HepG2 (cell line): ENCODE measurements at regions not wholly inside any gene's neighbourhood (a gene's known extent, or its start where the extent isn't known, plus 50 kb on each side); places are given as distances from the start of the nearest gene placed in this dataset.

ENCODE experiments used
- AHR ChIP-seq: IDR thresholded peaks from 2 replicates; pipeline ENCODE4 v1.6.1; 2018; ENCODE audit warnings: missing genetic modification reagents, missing compliant biosample characterization
- HMGA1 ChIP-seq: sonication (generic); formaldehyde crosslinking; conservative IDR thresholded peaks from 2 replicates; pipeline ENCODE4 v1.4.0; 2020; ENCODE audit warnings: missing genetic modification reagents
- ZNF75D ChIP-seq: sonication (generic); formaldehyde crosslinking; IDR thresholded peaks from 2 replicates; pipeline ENCODE4 v1.8.1; 2023; ENCODE audit warnings: missing genetic modification reagents, mild to moderate bottlenecking, borderline replicate concordance
- TF ChIP-seq, protein P1 (sequence below), 2 experiments: fragments of 450-650 bp in 1 of 2; sonication (generic) in 1 of 2; formaldehyde crosslinking in 1 of 2; IDR thresholded peaks; 2 replicates each; pipeline versions ENCODE4 v1.6.1 to v1.8.0; 2016 to 2022; ENCODE audit warnings: antibody characterized with exemption in 1 of 2, mild to moderate bottlenecking in 1 of 2, missing genetic modification reagents in 1 of 2
- TF ChIP-seq, protein P2 (sequence below): sonication (generic); formaldehyde crosslinking; IDR thresholded peaks from 2 replicates; pipeline ENCODE4 v1.4.0; 2020; ENCODE audit warnings: missing genetic modification reagents, borderline replicate concordance

DNA sequence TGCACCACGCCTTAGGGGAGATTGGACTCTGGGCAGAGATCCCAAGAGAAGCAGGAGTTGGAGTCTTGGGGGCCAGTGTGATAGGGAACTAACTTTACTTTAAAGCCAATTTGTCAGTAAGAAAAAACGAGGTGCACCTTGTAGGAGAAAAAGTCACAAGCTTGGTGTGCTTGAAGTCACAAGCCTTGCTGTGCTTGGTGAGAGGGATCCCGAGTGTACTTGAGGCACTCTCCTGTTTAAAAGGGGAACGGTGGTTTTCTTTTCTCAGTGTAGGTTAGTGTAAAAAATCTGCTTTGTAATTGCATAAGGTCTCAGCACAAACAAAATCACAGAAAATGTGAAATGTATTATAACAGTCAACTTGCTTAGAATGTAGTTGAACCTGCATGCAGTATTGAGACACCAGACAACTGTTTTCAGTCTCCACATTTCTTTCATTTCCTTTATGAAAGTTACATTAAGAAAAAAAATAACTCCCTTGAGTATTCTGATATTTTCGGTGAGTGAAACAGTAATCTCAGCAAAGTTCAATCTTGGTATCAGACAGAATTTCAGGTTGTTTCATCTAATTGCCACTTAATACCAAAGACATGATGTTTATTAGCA, 111.1 kb upstream of the DUSP22 start (continued):
- TF ChIP-seq, protein P1, sequence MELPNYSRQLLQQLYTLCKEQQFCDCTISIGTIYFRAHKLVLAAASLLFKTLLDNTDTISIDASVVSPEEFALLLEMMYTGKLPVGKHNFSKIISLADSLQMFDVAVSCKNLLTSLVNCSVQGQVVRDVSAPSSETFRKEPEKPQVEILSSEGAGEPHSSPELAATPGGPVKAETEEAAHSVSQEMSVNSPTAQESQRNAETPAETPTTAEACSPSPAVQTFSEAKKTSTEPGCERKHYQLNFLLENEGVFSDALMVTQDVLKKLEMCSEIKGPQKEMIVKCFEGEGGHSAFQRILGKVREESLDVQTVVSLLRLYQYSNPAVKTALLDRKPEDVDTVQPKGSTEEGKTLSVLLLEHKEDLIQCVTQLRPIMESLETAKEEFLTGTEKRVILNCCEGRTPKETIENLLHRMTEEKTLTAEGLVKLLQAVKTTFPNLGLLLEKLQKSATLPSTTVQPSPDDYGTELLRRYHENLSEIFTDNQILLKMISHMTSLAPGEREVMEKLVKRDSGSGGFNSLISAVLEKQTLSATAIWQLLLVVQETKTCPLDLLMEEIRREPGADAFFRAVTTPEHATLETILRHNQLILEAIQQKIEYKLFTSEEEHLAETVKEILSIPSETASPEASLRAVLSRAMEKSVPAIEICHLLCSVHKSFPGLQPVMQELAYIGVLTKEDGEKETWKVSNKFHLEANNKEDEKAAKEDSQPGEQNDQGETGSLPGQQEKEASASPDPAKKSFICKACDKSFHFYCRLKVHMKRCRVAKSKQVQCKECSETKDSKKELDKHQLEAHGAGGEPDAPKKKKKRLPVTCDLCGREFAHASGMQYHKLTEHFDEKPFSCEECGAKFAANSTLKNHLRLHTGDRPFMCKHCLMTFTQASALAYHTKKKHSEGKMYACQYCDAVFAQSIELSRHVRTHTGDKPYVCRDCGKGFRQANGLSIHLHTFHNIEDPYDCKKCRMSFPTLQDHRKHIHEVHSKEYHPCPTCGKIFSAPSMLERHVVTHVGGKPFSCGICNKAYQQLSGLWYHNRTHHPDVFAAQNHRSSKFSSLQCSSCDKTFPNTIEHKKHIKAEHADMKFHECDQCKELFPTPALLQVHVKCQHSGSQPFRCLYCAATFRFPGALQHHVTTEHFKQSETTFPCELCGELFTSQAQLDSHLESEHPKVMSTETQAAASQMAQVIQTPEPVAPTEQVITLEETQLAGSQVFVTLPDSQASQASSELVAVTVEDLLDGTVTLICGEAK (IDR thresholded peaks at IDR 0.05): no peak
- TF ChIP-seq, protein P1 (CRISPR knock-in tag; IDR thresholded peaks at IDR 0.05): no peak
- TF ChIP-seq, protein P2, sequence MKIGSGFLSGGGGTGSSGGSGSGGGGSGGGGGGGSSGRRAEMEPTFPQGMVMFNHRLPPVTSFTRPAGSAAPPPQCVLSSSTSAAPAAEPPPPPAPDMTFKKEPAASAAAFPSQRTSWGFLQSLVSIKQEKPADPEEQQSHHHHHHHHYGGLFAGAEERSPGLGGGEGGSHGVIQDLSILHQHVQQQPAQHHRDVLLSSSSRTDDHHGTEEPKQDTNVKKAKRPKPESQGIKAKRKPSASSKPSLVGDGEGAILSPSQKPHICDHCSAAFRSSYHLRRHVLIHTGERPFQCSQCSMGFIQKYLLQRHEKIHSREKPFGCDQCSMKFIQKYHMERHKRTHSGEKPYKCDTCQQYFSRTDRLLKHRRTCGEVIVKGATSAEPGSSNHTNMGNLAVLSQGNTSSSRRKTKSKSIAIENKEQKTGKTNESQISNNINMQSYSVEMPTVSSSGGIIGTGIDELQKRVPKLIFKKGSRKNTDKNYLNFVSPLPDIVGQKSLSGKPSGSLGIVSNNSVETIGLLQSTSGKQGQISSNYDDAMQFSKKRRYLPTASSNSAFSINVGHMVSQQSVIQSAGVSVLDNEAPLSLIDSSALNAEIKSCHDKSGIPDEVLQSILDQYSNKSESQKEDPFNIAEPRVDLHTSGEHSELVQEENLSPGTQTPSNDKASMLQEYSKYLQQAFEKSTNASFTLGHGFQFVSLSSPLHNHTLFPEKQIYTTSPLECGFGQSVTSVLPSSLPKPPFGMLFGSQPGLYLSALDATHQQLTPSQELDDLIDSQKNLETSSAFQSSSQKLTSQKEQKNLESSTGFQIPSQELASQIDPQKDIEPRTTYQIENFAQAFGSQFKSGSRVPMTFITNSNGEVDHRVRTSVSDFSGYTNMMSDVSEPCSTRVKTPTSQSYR: no peak
- no peak for TF ChIP-seq HMGA1 (CRISPR knock-in tag)
- TF ChIP-seq AHR (CRISPR knock-in tag): no peak
- TF ChIP-seq ZNF75D (CRISPR knock-in tag): no peak
